ENCODE measurements at regions not wholly inside any gene's neighbourhood (a gene's known extent, or its start where the extent isn't known, plus 50 kb on each side); places are given as distances from the start of the nearest gene placed in this dataset.

DNA sequence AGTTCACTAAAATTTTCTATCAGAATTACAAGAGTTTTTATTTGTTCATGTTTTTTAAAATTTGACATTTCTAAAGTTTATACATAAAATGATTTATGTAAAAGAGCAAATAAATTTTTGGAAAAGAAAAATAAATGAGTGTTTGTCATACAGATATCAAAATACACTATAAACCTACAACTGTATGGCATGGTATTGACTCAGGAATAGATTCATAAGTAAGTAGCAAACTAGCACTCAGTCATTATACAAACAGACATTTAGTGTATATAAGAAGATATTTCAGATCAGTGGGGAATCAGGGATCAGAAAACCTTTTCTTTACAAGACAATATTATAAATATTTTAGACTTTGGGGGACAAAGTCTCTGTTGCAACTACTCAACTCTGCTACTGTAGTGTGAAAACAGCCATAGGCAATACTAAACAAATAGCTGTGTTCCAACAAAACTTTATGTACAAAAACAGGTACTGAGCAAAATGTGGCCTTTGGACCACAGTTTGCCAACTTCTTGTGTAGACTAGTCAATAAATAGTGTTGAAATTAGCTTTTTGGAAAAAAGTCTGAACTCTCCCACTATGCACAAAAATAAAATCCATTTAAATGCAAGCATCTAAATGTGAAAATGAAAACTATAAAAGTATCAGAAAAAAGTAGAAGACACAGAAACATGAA lies 508.8 kb upstream of the CAMK1G start:
- TF ChIP-seq EZH2phosphoT487 (IDR thresholded peaks at IDR 0.05; ENCODE audit: insufficient read depth, low read depth): no peak
- no peak for TF ChIP-seq EZH2 (IDR thresholded peaks at IDR 0.05; ENCODE audit: insufficient read depth, poor library complexity, severe bottlenecking)
